ENCODE measurements at regions not wholly inside any gene's neighbourhood (a gene's known extent, or its start where the extent isn't known, plus 50 kb on each side); places are given as distances from the start of the nearest gene placed in this dataset.
A peak's percentile ranks its signal among the peaks of the same experiment; 100 is the strongest.

DNA sequence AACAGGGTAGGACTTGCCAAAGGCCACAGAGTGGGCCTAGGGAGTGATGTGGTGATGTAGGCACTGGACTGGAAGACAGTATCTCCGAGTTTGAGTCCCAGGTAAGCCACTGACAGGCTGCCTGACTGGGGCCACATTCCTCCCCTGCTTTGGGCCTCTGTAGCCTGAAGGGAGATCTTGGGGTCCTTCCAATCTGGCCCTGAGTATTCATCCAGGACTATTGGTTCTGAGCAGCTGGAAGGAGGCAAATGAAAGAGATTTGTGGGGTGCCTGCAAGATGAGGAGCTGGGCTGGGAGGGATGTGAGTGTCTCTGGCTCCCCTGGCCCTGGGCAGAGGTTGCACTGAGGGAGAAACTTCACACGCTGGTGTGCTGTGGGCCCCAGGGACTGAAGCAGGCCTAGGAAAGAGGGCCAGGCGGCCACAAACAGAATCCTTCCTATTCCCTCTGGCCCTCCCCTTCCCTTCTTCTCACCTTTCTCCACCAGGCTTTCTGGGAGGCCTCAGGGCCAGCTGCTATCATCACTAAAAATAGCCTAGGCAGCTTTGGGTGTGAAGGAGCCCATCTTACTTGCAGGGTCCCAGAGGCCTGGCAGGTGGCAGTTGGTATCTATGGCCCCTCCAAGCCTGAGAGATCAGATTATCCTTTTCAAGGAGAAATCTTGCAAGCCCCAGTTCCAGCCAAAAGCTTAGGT lies 70.1 kb downstream of the PJA1 start:
- Histone ChIP-seq H3K9me3 (ENCODE audit: control insufficient read depth, low read length) (no peaks in the 10 kb centered on the region), H3K36me3 (ENCODE audit: control insufficient read depth, insufficient read depth, low read length) (no peaks in the 10 kb centered on the region), H3K9ac (no peak overlapping the region), H3K27me3 (ENCODE audit: control insufficient read depth, insufficient read depth, low read length) (no peaks in the 10 kb centered on the region), H3K79me2 (no peaks in the 10 kb centered on the region), H3K27ac (peak overlapping the region; percentile 86), H3K4me1 (peaks cover 27% of the 10 kb centered on the region), H3K4me2 (ENCODE audit: low read length) (no peak overlapping the region), H2AFZ (peak overlapping the region; percentile 23), H3K4me3 (ENCODE audit: low read depth, low read length) (no peak overlapping the region)
- TF ChIP-seq, protein P1, sequence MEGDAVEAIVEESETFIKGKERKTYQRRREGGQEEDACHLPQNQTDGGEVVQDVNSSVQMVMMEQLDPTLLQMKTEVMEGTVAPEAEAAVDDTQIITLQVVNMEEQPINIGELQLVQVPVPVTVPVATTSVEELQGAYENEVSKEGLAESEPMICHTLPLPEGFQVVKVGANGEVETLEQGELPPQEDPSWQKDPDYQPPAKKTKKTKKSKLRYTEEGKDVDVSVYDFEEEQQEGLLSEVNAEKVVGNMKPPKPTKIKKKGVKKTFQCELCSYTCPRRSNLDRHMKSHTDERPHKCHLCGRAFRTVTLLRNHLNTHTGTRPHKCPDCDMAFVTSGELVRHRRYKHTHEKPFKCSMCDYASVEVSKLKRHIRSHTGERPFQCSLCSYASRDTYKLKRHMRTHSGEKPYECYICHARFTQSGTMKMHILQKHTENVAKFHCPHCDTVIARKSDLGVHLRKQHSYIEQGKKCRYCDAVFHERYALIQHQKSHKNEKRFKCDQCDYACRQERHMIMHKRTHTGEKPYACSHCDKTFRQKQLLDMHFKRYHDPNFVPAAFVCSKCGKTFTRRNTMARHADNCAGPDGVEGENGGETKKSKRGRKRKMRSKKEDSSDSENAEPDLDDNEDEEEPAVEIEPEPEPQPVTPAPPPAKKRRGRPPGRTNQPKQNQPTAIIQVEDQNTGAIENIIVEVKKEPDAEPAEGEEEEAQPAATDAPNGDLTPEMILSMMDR (IDR thresholded peaks at IDR 0.05) = no peak

DNA sequence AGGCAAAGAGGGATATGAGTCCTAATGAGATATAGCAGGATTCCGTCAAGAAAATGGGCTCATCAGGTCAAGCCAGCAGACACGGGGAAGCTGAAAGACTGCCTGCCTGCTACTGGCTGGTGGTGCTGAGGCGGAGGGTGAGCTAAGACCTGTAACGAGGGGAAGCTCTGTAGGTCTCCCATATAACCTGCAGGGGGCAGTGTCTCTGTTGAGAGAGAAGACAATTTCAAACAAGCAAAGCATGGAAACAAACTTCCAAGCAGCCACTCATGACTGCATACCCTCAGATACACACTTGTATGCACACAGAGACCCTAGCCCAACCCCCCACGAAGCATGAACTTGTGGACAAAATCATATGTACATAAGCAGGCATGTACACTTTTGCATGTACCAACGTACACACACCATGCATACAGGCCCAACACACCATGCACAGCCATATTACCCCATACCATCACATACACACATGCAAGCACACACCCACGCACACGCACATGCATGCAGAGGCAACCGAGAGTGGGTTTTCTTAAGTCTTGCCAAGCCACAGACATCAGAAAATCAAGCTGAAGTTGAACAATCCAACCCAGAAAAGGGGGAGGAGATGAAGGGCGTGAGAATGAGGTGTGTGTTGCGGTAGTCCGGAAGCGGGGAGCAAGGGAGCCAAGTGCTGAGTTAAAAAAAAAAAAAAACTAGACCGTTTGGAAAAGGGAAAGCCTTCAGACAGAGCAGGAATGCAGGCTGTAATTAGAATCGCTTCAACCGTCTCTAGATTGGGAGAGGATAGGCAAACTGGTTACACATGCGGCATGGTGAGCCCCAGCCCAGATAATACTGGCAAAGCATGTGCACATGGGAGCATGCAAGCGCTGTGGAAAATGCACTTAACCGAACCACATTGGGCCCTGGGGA lies 71.0 kb downstream of the PJA1 start:
- TF ChIP-seq, protein P1 (IDR thresholded peaks at IDR 0.05) = peak; percentile 52
- peak overlapping the region; percentile 23 for H2AFZ ChIP-seq
- no peak overlapping the region for H3K9ac ChIP-seq
- H3K4me2 ChIP-seq (ENCODE audit: low read length) = no peak overlapping the region
- no peaks in the 10 kb centered on the region for H3K36me3 ChIP-seq (ENCODE audit: control insufficient read depth, insufficient read depth, low read length)
- no peaks in the 10 kb centered on the region for H3K9me3 ChIP-seq (ENCODE audit: control insufficient read depth, low read length)
- no peak overlapping the region for H3K4me3 ChIP-seq (ENCODE audit: low read depth, low read length)
- H3K79me2 ChIP-seq = no peaks in the 10 kb centered on the region
- peaks cover 33% of the 10 kb centered on the region for H3K4me1 ChIP-seq
- peak overlapping the region; percentile 86 for H3K27ac ChIP-seq
- no peaks in the 10 kb centered on the region for H3K27me3 ChIP-seq (ENCODE audit: control insufficient read depth, insufficient read depth, low read length)

DNA sequence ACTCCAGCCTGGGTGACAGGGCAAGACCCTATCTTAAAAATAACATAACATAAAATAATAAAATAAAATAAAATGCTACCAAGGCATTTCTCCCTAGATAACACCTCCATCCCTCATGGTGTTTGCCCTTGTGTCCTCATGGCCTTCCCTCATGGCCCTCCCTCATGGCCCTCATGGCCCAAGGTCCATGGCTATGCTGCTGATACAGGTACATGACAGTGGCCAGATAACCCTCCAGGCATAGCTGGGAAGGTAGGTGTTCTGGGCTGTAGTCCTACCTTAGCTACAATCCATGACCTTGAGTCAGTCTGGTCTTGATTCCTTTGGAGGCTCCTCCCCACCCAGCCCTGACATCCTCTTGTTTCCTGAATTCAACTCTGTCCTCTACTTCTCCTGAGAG lies 75.2 kb downstream of the PJA1 start:
- Histone ChIP-seq H3K4me3 (ENCODE audit: low read depth, low read length) (no peak overlapping the region), H2AFZ (no peak overlapping the region), H3K27ac (peak overlapping the region; percentile 89), H3K79me2 (no peaks in the 10 kb centered on the region), H3K36me3 (ENCODE audit: control insufficient read depth, insufficient read depth, low read length) (no peaks in the 10 kb centered on the region), H3K27me3 (ENCODE audit: control insufficient read depth, insufficient read depth, low read length) (no peaks in the 10 kb centered on the region), H3K9me3 (ENCODE audit: control insufficient read depth, low read length) (no peaks in the 10 kb centered on the region), H3K4me2 (ENCODE audit: low read length) (no peak overlapping the region), H3K4me1 (peaks cover 52% of the 10 kb centered on the region), H3K9ac (no peak overlapping the region)
- TF ChIP-seq, protein P1 (IDR thresholded peaks at IDR 0.05) = no peak

DNA sequence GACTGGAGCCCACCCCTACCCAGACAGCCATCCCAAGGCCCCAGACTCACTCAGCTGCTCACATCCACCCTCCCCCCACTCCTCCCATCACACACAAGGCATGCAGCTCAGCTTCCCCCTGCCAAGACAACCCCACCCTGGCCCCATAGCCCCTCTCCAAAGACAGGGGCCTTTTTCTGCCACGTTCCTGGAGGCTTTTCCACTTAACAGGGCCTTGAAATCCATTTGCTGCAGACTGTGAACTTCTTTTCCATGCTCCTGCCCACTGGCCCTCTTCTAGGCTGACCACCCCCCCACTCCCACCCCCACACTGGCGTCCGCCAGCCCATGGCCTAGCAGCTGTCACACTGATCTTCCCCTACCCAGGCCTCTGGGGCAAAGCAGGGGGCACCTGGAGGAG lies 76.0 kb downstream of the PJA1 start:
- H3K9me3 ChIP-seq (ENCODE audit: control insufficient read depth, low read length) = no peaks in the 10 kb centered on the region
- H2AFZ ChIP-seq = no peak overlapping the region
- H3K9ac ChIP-seq = no peak overlapping the region
- H3K27ac ChIP-seq = peak overlapping the region; percentile 89
- no peak overlapping the region for H3K4me2 ChIP-seq (ENCODE audit: low read length)
- H3K4me1 ChIP-seq = peaks cover 50% of the 10 kb centered on the region
- H3K4me3 ChIP-seq (ENCODE audit: low read depth, low read length) = no peak overlapping the region
- no peaks in the 10 kb centered on the region for H3K79me2 ChIP-seq
- H3K27me3 ChIP-seq (ENCODE audit: control insufficient read depth, insufficient read depth, low read length) = no peaks in the 10 kb centered on the region
- H3K36me3 ChIP-seq (ENCODE audit: control insufficient read depth, insufficient read depth, low read length) = no peaks in the 10 kb centered on the region
- TF ChIP-seq, protein P1 (IDR thresholded peaks at IDR 0.05) = no peak

Measured in parathyroid adenoma (tissue), 2 donors.